Esophagus squamous epithelium (tissue), 4 donors: ENCODE measurements at regions not wholly inside any gene's neighbourhood (a gene's known extent, or its start where the extent isn't known, plus 50 kb on each side); places are given as distances from the start of the nearest gene placed in this dataset.

Experiments used
- POLR2A ChIP-seq, 4 donors: fragments of 450-650 bp; IDR thresholded peaks; one replicate each; pipeline ENCODE4 v1.6.1; 2017; ENCODE audit warnings: antibody characterized with exemption in 4 of 4, mild to moderate bottlenecking in 4 of 4, moderate library complexity in 3 of 4
- TF ChIP-seq, protein P1 (sequence below), 6 experiments: fragments of 450-650 bp in 4 of 6; fragments of 200-600 bp in 2 of 6; sonication (generic) in 2 of 6; IDR thresholded peaks; one replicate each; pipeline ENCODE4 v1.5.1; 2016 to 2019; ENCODE audit warnings: antibody characterized with exemption in 6 of 6, mild to moderate bottlenecking in 4 of 6, moderate library complexity in 4 of 6

- TF ChIP-seq, protein P1, sequence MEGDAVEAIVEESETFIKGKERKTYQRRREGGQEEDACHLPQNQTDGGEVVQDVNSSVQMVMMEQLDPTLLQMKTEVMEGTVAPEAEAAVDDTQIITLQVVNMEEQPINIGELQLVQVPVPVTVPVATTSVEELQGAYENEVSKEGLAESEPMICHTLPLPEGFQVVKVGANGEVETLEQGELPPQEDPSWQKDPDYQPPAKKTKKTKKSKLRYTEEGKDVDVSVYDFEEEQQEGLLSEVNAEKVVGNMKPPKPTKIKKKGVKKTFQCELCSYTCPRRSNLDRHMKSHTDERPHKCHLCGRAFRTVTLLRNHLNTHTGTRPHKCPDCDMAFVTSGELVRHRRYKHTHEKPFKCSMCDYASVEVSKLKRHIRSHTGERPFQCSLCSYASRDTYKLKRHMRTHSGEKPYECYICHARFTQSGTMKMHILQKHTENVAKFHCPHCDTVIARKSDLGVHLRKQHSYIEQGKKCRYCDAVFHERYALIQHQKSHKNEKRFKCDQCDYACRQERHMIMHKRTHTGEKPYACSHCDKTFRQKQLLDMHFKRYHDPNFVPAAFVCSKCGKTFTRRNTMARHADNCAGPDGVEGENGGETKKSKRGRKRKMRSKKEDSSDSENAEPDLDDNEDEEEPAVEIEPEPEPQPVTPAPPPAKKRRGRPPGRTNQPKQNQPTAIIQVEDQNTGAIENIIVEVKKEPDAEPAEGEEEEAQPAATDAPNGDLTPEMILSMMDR (IDR thresholded peaks at IDR 0.05) = no peak
- no peak for TF ChIP-seq POLR2A (IDR thresholded peaks at IDR 0.05)
Observed at GRCh38 chr2:121161272-121161671, 123.7 kb downstream of the TFCP2L1 start.
